ENCODE measurements at regions not wholly inside any gene's neighbourhood (a gene's known extent, or its start where the extent isn't known, plus 50 kb on each side); places are given as distances from the start of the nearest gene placed in this dataset.

DNA sequence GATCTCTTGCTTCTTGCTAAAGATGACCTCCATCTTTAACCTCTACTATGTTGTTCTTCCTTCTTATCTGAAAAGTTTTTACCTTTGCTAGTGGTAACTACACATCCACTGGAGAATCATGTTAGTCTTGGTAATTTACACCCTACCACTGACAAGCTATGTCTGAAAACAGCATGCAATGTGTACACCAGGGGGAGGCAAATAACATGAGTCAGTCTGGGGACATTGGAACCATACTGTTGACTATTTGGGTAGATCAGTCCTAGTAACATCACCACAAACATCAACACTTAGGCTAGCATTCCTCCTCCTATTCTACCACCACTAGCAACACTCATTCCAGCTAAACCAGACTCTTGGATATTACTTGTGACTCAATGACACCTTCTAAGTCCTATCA is 549.0 kb downstream of the KCNT2 start:
- no TSS peak for BruUV-seq (replicated peaks)
- no peak overlapping the region for H3K4me2 ChIP-seq
- no peak for DNase-seq
- H3K27me3 ChIP-seq (ENCODE audit: insufficient read depth, low read depth) = no peaks in the 10 kb centered on the region
- H3K27ac ChIP-seq = no peak overlapping the region
- H2AFZ ChIP-seq = no peak overlapping the region
- ChIA-PET CTCF (no interaction called here), POLR2A (ENCODE audit: unreplicated experiment) (no interaction called here)
- no peak overlapping the region for H3K4me3 ChIP-seq
- H3K4me1 ChIP-seq (replicated peaks; ENCODE audit: insufficient read depth) = no peaks in the 10 kb centered on the region
- intact Hi-C loops (cut with micrococcal nuclease; ENCODE audit: unreplicated experiment) = no loop called here
- no peaks in the 10 kb centered on the region for H3K79me2 ChIP-seq (ENCODE audit: low read depth)
- H3K9me3 ChIP-seq (ENCODE audit: insufficient read depth, low read depth) = no peaks in the 10 kb centered on the region
- TF ChIP-seq CTCF (conservative IDR thresholded peaks at IDR 0.05) (no peak), EZH2 (IDR thresholded peaks at IDR 0.05; ENCODE audit: low read depth) (no peak)
- no peaks in the 10 kb centered on the region for H4K20me1 ChIP-seq (ENCODE audit: insufficient read depth)
- no peaks in the 10 kb centered on the region for H3K9me2 ChIP-seq (ENCODE audit: insufficient read depth)
- no peaks in the 10 kb centered on the region for H3F3A ChIP-seq (ENCODE audit: insufficient read depth, low read depth)
- H3K36me3 ChIP-seq (ENCODE audit: low read depth) = no peaks in the 10 kb centered on the region

DNA sequence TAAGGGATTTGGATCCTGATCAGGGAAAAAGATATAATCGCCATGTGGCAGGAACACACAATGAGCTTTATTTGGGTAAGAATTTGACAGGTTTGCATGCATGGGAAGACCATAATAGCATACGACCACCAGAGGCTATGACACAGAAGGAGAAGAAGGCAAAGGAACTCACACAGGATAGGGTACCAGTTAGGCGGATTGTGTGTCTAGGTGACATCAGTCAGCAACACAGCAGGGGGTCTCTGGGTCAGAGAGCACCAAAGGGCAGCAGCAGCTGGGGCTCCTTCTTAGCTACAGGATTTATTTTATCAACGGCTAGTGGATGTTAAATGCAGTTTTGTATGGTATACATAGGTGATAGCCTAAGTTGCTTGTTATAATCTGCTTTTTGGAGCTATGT is 551.3 kb downstream of the KCNT2 start:
- TF ChIP-seq EZH2 (IDR thresholded peaks at IDR 0.05; ENCODE audit: low read depth) = no peak
- no peak for TF ChIP-seq CTCF (conservative IDR thresholded peaks at IDR 0.05)
- no peak overlapping the region for H2AFZ ChIP-seq
- H3K27ac ChIP-seq = no peak overlapping the region
- ChIA-PET CTCF (no interaction called here), POLR2A (ENCODE audit: unreplicated experiment) (no interaction called here)
- no peak for DNase-seq
- no peaks in the 10 kb centered on the region for H3K9me3 ChIP-seq (ENCODE audit: insufficient read depth, low read depth)
- no peak overlapping the region for H3K4me2 ChIP-seq
- H4K20me1 ChIP-seq (ENCODE audit: insufficient read depth) = no peaks in the 10 kb centered on the region
- H3K27me3 ChIP-seq (ENCODE audit: insufficient read depth, low read depth) = no peaks in the 10 kb centered on the region
- no peaks in the 10 kb centered on the region for H3K79me2 ChIP-seq (ENCODE audit: low read depth)
- no peaks in the 10 kb centered on the region for H3K36me3 ChIP-seq (ENCODE audit: low read depth)
- no peak overlapping the region for H3K4me3 ChIP-seq
- no peaks in the 10 kb centered on the region for H3F3A ChIP-seq (ENCODE audit: insufficient read depth, low read depth)
- intact Hi-C loops (cut with micrococcal nuclease; ENCODE audit: unreplicated experiment) = no loop called here
- H3K9me2 ChIP-seq (ENCODE audit: insufficient read depth) = 0 out of 2 replicates have a peak, but pooled peaks cover 7% of the 10 kb centered on the region
- H3K4me1 ChIP-seq (replicated peaks; ENCODE audit: insufficient read depth) = no peaks in the 10 kb centered on the region
- no TSS peak for BruUV-seq (replicated peaks)

GRCh38 chr1:196049407-196049806 is 558.8 kb downstream of the KCNT2 start:
- H3F3A ChIP-seq (ENCODE audit: insufficient read depth, low read depth) = no peaks in the 10 kb centered on the region
- no peak for TF ChIP-seq EZH2 (IDR thresholded peaks at IDR 0.05; ENCODE audit: low read depth)
- TF ChIP-seq CTCF (conservative IDR thresholded peaks at IDR 0.05) = no peak
- peak overlapping the region; percentile 37; the same call in 1 of the 2 replicates for H2AFZ ChIP-seq
- no peaks in the 10 kb centered on the region for H3K79me2 ChIP-seq (ENCODE audit: low read depth)
- no peaks in the 10 kb centered on the region for H3K27me3 ChIP-seq (ENCODE audit: insufficient read depth, low read depth)
- ChIA-PET CTCF (no interaction called here), POLR2A (ENCODE audit: unreplicated experiment) (no interaction called here)
- DNase-seq = no peak
- H4K20me1 ChIP-seq (ENCODE audit: insufficient read depth) = no peaks in the 10 kb centered on the region
- no peak overlapping the region for H3K4me3 ChIP-seq
- intact Hi-C loops (cut with micrococcal nuclease; ENCODE audit: unreplicated experiment) = no loop called here
- H3K4me2 ChIP-seq = no peak overlapping the region
- H3K36me3 ChIP-seq (ENCODE audit: low read depth) = no peaks in the 10 kb centered on the region
- no peaks in the 10 kb centered on the region for H3K4me1 ChIP-seq (replicated peaks; ENCODE audit: insufficient read depth)
- H3K27ac ChIP-seq = no peak overlapping the region
- no TSS peak for BruUV-seq (replicated peaks)
- no peaks in the 10 kb centered on the region for H3K9me3 ChIP-seq (ENCODE audit: insufficient read depth, low read depth)
- H3K9me2 ChIP-seq (ENCODE audit: insufficient read depth) = 0 out of 2 replicates have a peak, but pooled peaks cover 7% of the 10 kb centered on the region

All from PC-9 (cell line).